H9 (cell line): ENCODE measurements at regions not wholly inside any gene's neighbourhood (a gene's known extent, or its start where the extent isn't known, plus 50 kb on each side); places are given as distances from the start of the nearest gene placed in this dataset.

ENCODE experiments used
- DNase-seq: peaks from one replicate; pipeline ENCODE4 v3.0.0-alpha.2; 2017
- H2AFZ ChIP-seq: one replicate; pipeline ENCODE4 v1.6.1; 2013; ENCODE audit warnings: mild to moderate bottlenecking, low read length, control low read depth, moderate library complexity
- H2AK5ac ChIP-seq: 2 replicates; pipeline ENCODE4 v1.6.1; 2013; ENCODE audit warnings: low read length, control low read depth, mixed read lengths; ENCODE audit not compliant: insufficient read length
- H2BK120ac ChIP-seq: one replicate; pipeline ENCODE4 v1.6.1; 2013; ENCODE audit warnings: low read depth, mild to moderate bottlenecking, low read length, control low read depth, inconsistent platforms; ENCODE audit not compliant: poor library complexity, severe bottlenecking
- H2BK12ac ChIP-seq: 2 replicates; pipeline ENCODE4 v1.6.1; 2013; ENCODE audit warnings: low read length, control low read depth, mixed read lengths, low read depth; ENCODE audit not compliant: insufficient read length
- H2BK15ac ChIP-seq: 2 replicates; pipeline ENCODE4 v1.6.1; 2013; ENCODE audit warnings: low read depth, low read length, control low read depth
- H2BK20ac ChIP-seq: one replicate; pipeline ENCODE4 v1.6.1; 2013; ENCODE audit warnings: low read depth, mild to moderate bottlenecking, low read length, control low read depth, inconsistent platforms; ENCODE audit not compliant: poor library complexity, severe bottlenecking
- H2BK5ac ChIP-seq: 2 replicates; pipeline ENCODE4 v1.6.1; 2013; ENCODE audit warnings: low read length, control low read depth, mixed read lengths; ENCODE audit not compliant: insufficient read length
- H3K14ac ChIP-seq: 2 replicates; pipeline ENCODE4 v1.6.1; 2013; ENCODE audit warnings: low read length, control low read depth; ENCODE audit not compliant: insufficient read depth
- H3K18ac ChIP-seq: 2 replicates; pipeline ENCODE4 v1.6.1; 2013; ENCODE audit warnings: low read depth, mild to moderate bottlenecking, mixed read lengths, low read length, control low read depth; ENCODE audit not compliant: insufficient read length
- H3K23ac ChIP-seq: 2 replicates; pipeline ENCODE4 v1.6.1; 2013; ENCODE audit warnings: low read length, control low read depth, mixed read lengths, low read depth; ENCODE audit not compliant: insufficient read length
- H3K23me2 ChIP-seq: 2 replicates; pipeline ENCODE4 v1.6.1; 2013; ENCODE audit warnings: low read depth, mild to moderate bottlenecking, mixed read lengths, low read length, control low read depth; ENCODE audit not compliant: insufficient read length, poor library complexity, severe bottlenecking
- H3K27ac ChIP-seq: 2 replicates; pipeline ENCODE4 v1.5.1; 2013; ENCODE audit warnings: low read length, control low read depth, mixed read lengths, low read depth; ENCODE audit not compliant: insufficient read length
- H3K27me3 ChIP-seq: 2 replicates; pipeline ENCODE4 v1.6.1; 2013; ENCODE audit warnings: low read length, control low read depth, inconsistent platforms; ENCODE audit not compliant: insufficient read depth
- H3K4ac ChIP-seq: 2 replicates; pipeline ENCODE4 v1.6.1; 2013; ENCODE audit warnings: low read depth, mild to moderate bottlenecking, control low read depth, inconsistent platforms, low read length, moderate library complexity
- H3K4me1 ChIP-seq: 2 replicates; pipeline ENCODE4 v1.6.1; 2013; ENCODE audit warnings: low read length, control low read depth, inconsistent platforms; ENCODE audit not compliant: insufficient read depth
- H3K4me2 ChIP-seq: 2 replicates; pipeline ENCODE4 v1.6.1; 2013; ENCODE audit warnings: low read length, control low read depth, mixed read lengths; ENCODE audit not compliant: insufficient read length, insufficient read depth
- H3K56ac ChIP-seq: 2 replicates; pipeline ENCODE4 v1.6.1; 2013; ENCODE audit warnings: low read depth, mild to moderate bottlenecking, mixed read lengths, low read length, control low read depth; ENCODE audit not compliant: insufficient read length
- H3K79me1 ChIP-seq: 2 replicates; pipeline ENCODE4 v1.6.1; 2013; ENCODE audit warnings: low read depth, mild to moderate bottlenecking, moderate library complexity, low read length, control low read depth, inconsistent platforms; ENCODE audit not compliant: insufficient read depth, poor library complexity, severe bottlenecking
- H3K79me2 ChIP-seq: 2 replicates; pipeline ENCODE4 v1.6.1; 2013; ENCODE audit warnings: low read length, control low read depth, inconsistent platforms; ENCODE audit not compliant: insufficient read depth
- H3K9ac ChIP-seq: 2 replicates; pipeline ENCODE4 v1.6.1; 2013; ENCODE audit warnings: low read length, control low read depth, mixed read lengths; ENCODE audit not compliant: insufficient read length; ENCODE audit errors: extremely low read depth
- H3K9me3 ChIP-seq: one replicate; pipeline ENCODE4 v1.6.1; 2013; ENCODE audit warnings: low read depth, low read length, inconsistent platforms; ENCODE audit not compliant: control insufficient read depth
- H3T11ph ChIP-seq: one replicate; pipeline ENCODE4 v1.6.1; 2013; ENCODE audit warnings: mild to moderate bottlenecking, low read length, control low read depth, inconsistent platforms
- H4K20me1 ChIP-seq: one replicate; pipeline ENCODE4 v1.6.1; 2013; ENCODE audit not compliant: control insufficient read depth, insufficient read length, insufficient read depth
- H4K5ac ChIP-seq: 2 replicates; pipeline ENCODE4 v1.6.1; 2013; ENCODE audit warnings: low read depth, mild to moderate bottlenecking, mixed read lengths, low read length, control low read depth; ENCODE audit not compliant: insufficient read length
- H4K8ac ChIP-seq: replicated peaks from 2 replicates; pipeline ENCODE4 v1.6.1; 2013; ENCODE audit warnings: low read length, control low read depth, mixed read lengths, low read depth; ENCODE audit not compliant: insufficient read length
- H4K91ac ChIP-seq: 2 replicates; pipeline ENCODE4 v1.6.1; 2013; ENCODE audit warnings: low read depth, mild to moderate bottlenecking, moderate library complexity, mixed read lengths, low read length, control low read depth; ENCODE audit not compliant: insufficient read length
- H3K27ac Mint-ChIP-seq, 3 experiments: 2 replicates in 2 of 3; 3 replicates in 1 of 3; pipeline ENCODE4 v1.8.0; 2020 to 2021; ENCODE audit warnings: mixed read lengths in 3 of 3, mild to moderate bottlenecking in 1 of 3, moderate library complexity in 1 of 3
- H3K27me3 Mint-ChIP-seq: 2 replicates; pipeline ENCODE4 v1.8.0; 2021; ENCODE audit warnings: low read depth, mild to moderate bottlenecking, moderate library complexity, mixed read lengths
- H3K36me3 Mint-ChIP-seq, 3 experiments: 2 replicates in 2 of 3; 3 replicates in 1 of 3; pipeline ENCODE4 v1.8.0; 2020 to 2021; ENCODE audit warnings: low read depth in 3 of 3, mixed read lengths in 3 of 3; ENCODE audit not compliant: insufficient read depth in 1 of 3
- H3K4me1 Mint-ChIP-seq, 2 experiments: 2 replicates each; pipeline ENCODE4 v1.8.0; 2020; ENCODE audit warnings: mixed read lengths in 2 of 2
- H3K4me3 Mint-ChIP-seq, 2 experiments: 2 replicates in 1 of 2; 3 replicates in 1 of 2; pipeline ENCODE4 v1.8.0; 2020 to 2021; ENCODE audit warnings: mild to moderate bottlenecking in 2 of 2, mixed read lengths in 2 of 2, moderate library complexity in 1 of 2
- H3K9me3 Mint-ChIP-seq, 2 experiments: 2 replicates in 1 of 2; 3 replicates in 1 of 2; pipeline ENCODE4 v1.8.0; 2020; ENCODE audit warnings: mild to moderate bottlenecking in 2 of 2, mixed read lengths in 2 of 2, moderate library complexity in 1 of 2
- WGBS: extraction: QIAGEN DNeasy Blood & Tissue Kit; methylation state at CpG from one replicate; pipeline ENCODE4 v1.1.7; 2013; ENCODE audit warnings: missing lambda C conversion rate, low lambda C conversion rate, mixed read lengths; ENCODE audit not compliant: insufficient read length; ENCODE audit errors: extremely low coverage; 5-methylcytosine and 5-hydroxymethylcytosine counted together
- TF ChIP-seq, protein P1 (sequence below): fragments of 200-600 bp; sonication (generic); conservative IDR thresholded peaks from 3 replicates; pipeline ENCODE4 v1.8.0; 2021; ENCODE audit warnings: antibody characterized with exemption, mild to moderate bottlenecking

DNA sequence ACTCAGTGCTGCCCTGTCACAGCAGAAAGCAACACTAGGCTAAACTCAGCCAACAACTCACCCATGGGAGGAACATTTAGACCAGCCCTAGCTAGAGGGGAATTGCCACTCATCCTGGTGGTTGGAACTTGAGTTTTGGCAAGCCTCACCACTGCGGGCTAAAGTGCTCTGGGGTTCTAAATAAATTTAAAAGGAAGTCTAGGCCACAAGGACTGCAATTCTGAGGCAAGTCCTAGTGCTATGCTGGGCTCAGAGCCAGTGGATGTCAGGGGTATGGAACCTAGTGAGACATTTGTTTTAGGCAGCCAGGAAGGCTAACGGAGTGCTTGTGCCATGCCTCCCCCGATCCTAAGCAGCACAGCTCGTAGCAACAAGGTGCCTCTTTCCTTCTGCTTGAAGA is 78.0 kb downstream of the RGS13 start:
- H2AFZ ChIP-seq = no peak overlapping the region
- H2BK15ac ChIP-seq = no peak overlapping the region
- no peak overlapping the region for H2BK12ac ChIP-seq
- no peak overlapping the region for H3K4ac ChIP-seq
- H3K4me1 ChIP-seq = no peaks in the 10 kb centered on the region
- H4K91ac ChIP-seq = no peak overlapping the region
- H4K8ac ChIP-seq = no peak overlapping the region
- no peak overlapping the region for H2BK5ac ChIP-seq
- H3K14ac ChIP-seq = no peak overlapping the region
- H3K27me3 ChIP-seq = no peaks in the 10 kb centered on the region
- no peak overlapping the region for H3K27ac ChIP-seq
- no peak overlapping the region for H2BK120ac ChIP-seq
- Mint-ChIP-seq H3K4me1 (peaks cover 0 to 5% of the 10 kb centered on the region in 2 experiments; a peak in 1 of 4 replicates), H3K27me3 (no peaks in the 10 kb centered on the region), H3K9me3 (peaks cover 0 to 3% of the 10 kb centered on the region in 2 experiments; a peak in 2 of 5 replicates), H3K36me3 (no peaks in the 10 kb centered on the region), H3K27ac (peak overlapping the region in 1 of 3 experiments; percentile 27; a peak in 1 of 7 replicates), H3K4me3 (no peak overlapping the region)
- no peaks in the 10 kb centered on the region for H3K79me1 ChIP-seq
- H3K4me2 ChIP-seq = no peak overlapping the region
- no peaks in the 10 kb centered on the region for H3K23me2 ChIP-seq
- H4K5ac ChIP-seq = no peak overlapping the region
- no peak overlapping the region for H3K56ac ChIP-seq
- no peak overlapping the region for H3T11ph ChIP-seq
- no peaks in the 10 kb centered on the region for H4K20me1 ChIP-seq
- no peak overlapping the region for H3K18ac ChIP-seq
- H3K9me3 ChIP-seq = no peaks in the 10 kb centered on the region
- no peak for DNase-seq
- TF ChIP-seq, protein P1, sequence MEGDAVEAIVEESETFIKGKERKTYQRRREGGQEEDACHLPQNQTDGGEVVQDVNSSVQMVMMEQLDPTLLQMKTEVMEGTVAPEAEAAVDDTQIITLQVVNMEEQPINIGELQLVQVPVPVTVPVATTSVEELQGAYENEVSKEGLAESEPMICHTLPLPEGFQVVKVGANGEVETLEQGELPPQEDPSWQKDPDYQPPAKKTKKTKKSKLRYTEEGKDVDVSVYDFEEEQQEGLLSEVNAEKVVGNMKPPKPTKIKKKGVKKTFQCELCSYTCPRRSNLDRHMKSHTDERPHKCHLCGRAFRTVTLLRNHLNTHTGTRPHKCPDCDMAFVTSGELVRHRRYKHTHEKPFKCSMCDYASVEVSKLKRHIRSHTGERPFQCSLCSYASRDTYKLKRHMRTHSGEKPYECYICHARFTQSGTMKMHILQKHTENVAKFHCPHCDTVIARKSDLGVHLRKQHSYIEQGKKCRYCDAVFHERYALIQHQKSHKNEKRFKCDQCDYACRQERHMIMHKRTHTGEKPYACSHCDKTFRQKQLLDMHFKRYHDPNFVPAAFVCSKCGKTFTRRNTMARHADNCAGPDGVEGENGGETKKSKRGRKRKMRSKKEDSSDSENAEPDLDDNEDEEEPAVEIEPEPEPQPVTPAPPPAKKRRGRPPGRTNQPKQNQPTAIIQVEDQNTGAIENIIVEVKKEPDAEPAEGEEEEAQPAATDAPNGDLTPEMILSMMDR = no peak
- H2AK5ac ChIP-seq = no peak overlapping the region
- no peaks in the 10 kb centered on the region for H3K79me2 ChIP-seq
- no peak overlapping the region for H2BK20ac ChIP-seq
- no CpG with 5 or more reads among the region's 4 CpGs for WGBS
- H3K9ac ChIP-seq = no peak overlapping the region
- no peak overlapping the region for H3K23ac ChIP-seq
